Nephron progenitor cell (in vitro differentiated cells): ENCODE measurements at regions not wholly inside any gene's neighbourhood (a gene's known extent, or its start where the extent isn't known, plus 50 kb on each side); places are given as distances from the start of the nearest gene placed in this dataset.
A peak's percentile ranks its signal among the peaks of the same experiment; 100 is the strongest.

Experiments used
- DNase-seq: peaks from one replicate; pipeline ENCODE4 v3.0.0; 2021
- H3K27ac Mint-ChIP-seq: 2 replicates; pipeline ENCODE4 v1.8.0; 2021; ENCODE audit warnings: mild to moderate bottlenecking, moderate library complexity, mixed read lengths
- H3K27me3 Mint-ChIP-seq: 2 replicates; pipeline ENCODE4 v1.8.0; 2021; ENCODE audit warnings: mild to moderate bottlenecking, low read depth, mixed read lengths; ENCODE audit not compliant: poor library complexity
- H3K36me3 Mint-ChIP-seq: 2 replicates; pipeline ENCODE4 v1.8.0; 2021; ENCODE audit warnings: low read depth, mixed read lengths
- H3K4me1 Mint-ChIP-seq: 2 replicates; pipeline ENCODE4 v1.8.0; 2021; ENCODE audit warnings: mixed read lengths
- H3K4me3 Mint-ChIP-seq: 2 replicates; pipeline ENCODE4 v1.8.0; 2021; ENCODE audit warnings: mild to moderate bottlenecking, moderate library complexity, mixed read lengths
- H3K9me3 Mint-ChIP-seq: 2 replicates; pipeline ENCODE4 v1.8.0; 2021; ENCODE audit warnings: mild to moderate bottlenecking, moderate library complexity, mixed read lengths
- CTCF ChIP-seq: fragments of 200-600 bp; sonication (generic); IDR thresholded peaks from 2 replicates; pipeline ENCODE4 v1.5.0; 2021; ENCODE audit warnings: antibody characterized with exemption

- Mint-ChIP-seq H3K4me1 (peaks cover 4% of the 10 kb centered on the region), H3K36me3 (no peaks in the 10 kb centered on the region), H3K27me3 (peaks cover 4% of the 10 kb centered on the region), H3K27ac (no peak overlapping the region), H3K4me3 (no peak overlapping the region), H3K9me3 (peaks cover 6% of the 10 kb centered on the region)
- TF ChIP-seq CTCF, result no peak
- DNase-seq, result no peak
Observed at GRCh38 chr10:78655979-78656378, 412.8 kb upstream of the ZMIZ1 start.

DNA sequence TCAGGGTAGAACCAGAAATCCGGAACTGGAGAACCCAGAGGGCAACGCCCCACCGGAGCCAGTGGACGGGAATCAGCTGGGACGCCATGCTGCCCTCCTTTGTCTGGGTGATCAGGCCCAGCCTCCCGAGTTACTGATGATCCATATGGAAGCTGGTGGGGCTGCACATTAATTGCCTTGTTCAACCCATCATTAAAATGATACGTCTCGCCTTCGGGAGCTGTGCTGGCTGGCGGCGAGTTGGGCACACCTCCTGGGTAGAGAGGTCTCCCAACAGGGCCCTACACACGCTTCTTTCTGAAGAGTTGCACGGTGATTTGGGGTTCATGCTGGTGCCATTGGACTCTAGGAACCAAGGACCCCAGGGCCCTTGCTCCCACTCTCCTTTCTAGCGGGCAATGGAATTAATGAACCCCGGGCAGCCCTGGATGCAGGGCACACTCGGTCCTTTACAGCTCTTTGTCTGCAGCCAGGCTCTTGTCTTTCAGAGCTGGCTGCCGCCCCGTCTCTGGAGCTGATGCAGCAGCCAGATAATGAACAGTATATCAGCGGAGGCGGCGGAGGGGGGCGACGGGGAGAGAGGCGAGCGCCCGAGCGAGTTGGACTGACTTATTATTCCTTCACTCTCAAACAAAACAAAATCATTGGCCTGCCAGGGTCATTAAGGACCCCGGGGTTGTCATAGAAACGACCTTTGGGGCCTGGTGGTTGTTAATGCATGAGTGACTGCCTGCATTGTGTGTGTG lies 412.2 kb upstream of the ZMIZ1 start:
- Mint-ChIP-seq H3K27me3 (peaks cover 2% of the 10 kb centered on the region), H3K27ac (no peak overlapping the region), H3K4me1 (peaks cover 10% of the 10 kb centered on the region), H3K9me3 (peaks cover 6% of the 10 kb centered on the region), H3K4me3 (no peak overlapping the region), H3K36me3 (no peaks in the 10 kb centered on the region)
- TF ChIP-seq CTCF, result no peak
- DNase-seq, result peak; percentile 88

DNA sequence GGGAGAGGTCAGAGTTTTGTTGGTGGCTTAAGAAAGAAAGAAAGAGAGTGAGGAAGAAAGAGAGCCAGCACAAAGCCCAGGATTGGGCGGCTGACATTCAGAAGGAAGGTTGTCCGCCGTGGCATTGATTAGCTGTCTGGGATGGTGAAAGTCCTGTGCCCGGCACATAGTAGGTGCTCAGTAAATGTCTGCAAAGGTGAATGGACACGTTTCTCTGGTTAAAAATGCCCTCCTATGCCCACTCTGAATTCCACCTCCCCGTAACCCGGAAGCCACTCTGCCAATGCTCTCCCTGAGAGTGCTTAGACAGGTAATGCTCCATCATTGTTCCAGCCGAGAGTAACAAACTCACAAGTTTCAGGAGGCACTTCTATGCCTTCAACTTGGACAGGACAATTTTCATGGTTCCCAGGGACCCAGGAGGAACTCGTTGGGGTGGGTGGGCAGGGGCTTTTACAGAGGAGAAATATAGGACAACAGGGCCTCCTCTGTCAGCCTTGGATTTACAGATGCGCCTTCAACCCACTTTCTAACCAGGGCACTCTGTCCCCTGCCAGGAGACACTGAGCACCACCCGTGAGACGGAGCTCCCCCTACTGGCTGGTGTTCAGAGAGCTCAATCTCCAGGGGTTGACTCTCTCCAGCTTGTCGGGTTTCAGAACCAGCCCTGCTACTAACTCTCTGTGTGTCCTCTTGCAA lies 411.5 kb upstream of the ZMIZ1 start:
- H3K27ac Mint-ChIP-seq, result peak overlapping the region; percentile 64
- TF ChIP-seq CTCF, result peak; percentile 59
- H3K9me3 Mint-ChIP-seq, result peaks cover 6% of the 10 kb centered on the region

GRCh38 chr10:78657862-78658165 lies 411.0 kb upstream of the ZMIZ1 start:
- Mint-ChIP-seq H3K4me1 (peaks cover 13% of the 10 kb centered on the region), H3K4me3 (no peak overlapping the region), H3K36me3 (no peaks in the 10 kb centered on the region), H3K9me3 (peaks cover 8% of the 10 kb centered on the region), H3K27ac (peak overlapping the region; percentile 82), H3K27me3 (no peaks in the 10 kb centered on the region)
- TF ChIP-seq CTCF, result no peak
- no peak for DNase-seq

More for the DNA sequence above, 411.5 kb upstream of the ZMIZ1 start:
- H3K27me3 Mint-ChIP-seq, result no peaks in the 10 kb centered on the region
- H3K4me1 Mint-ChIP-seq, result peaks cover 13% of the 10 kb centered on the region
- no peak overlapping the region for H3K4me3 Mint-ChIP-seq
- H3K36me3 Mint-ChIP-seq, result no peaks in the 10 kb centered on the region
- DNase-seq, result peak; percentile 79

GRCh38 chr10:78658645-78659597 lies 409.8 kb upstream of the ZMIZ1 start:
- Mint-ChIP-seq H3K4me1 (peaks cover 13% of the 10 kb centered on the region), H3K27ac (no peak overlapping the region), H3K27me3 (no peaks in the 10 kb centered on the region), H3K9me3 (peaks cover 12% of the 10 kb centered on the region), H3K36me3 (no peaks in the 10 kb centered on the region), H3K4me3 (no peak overlapping the region)
- TF ChIP-seq CTCF, result no peak
- no peak for DNase-seq
